MCF 10A (cell line): ENCODE measurements at regions not wholly inside any gene's neighbourhood (a gene's known extent, or its start where the extent isn't known, plus 50 kb on each side); places are given as distances from the start of the nearest gene placed in this dataset.

Source experiments
- BruUV-seq: library from RNA; stranded (reverse); fragments of 400-500 nt; replicated peaks from 2 replicates; lab custom pipeline; 2021; lab: Mats Ljungman, UMichigan
- CTCF ChIA-PET: fragments of 300-600 bp; sonication (Branson Sonifier 250); formaldehyde crosslinking; extraction: SDS; loops from one replicate; lab custom pipeline; 2021; ENCODE audit warnings: antibody characterized with exemption, inconsistent platforms; lab: Yijun Ruan, JAX
- POLR2A ChIA-PET: fragments of 300-600, 350-650 bp; sonication (Branson Sonifier 250); formaldehyde crosslinking; extraction: SDS; loops from one replicate; lab custom pipeline; 2020; ENCODE audit warnings: antibody characterized with exemption, inconsistent platforms; lab: Yijun Ruan, JAX
- DNase-seq: peaks from one replicate; pipeline ENCODE4 v3.0.0-alpha.2; 2018; ENCODE audit not compliant: unreplicated experiment
- H3K27ac Mint-ChIP-seq: one replicate; pipeline ENCODE4 v1.8.0; 2022; ENCODE audit warnings: mild to moderate bottlenecking, low read depth, mixed read lengths; ENCODE audit not compliant: unreplicated experiment
- H3K27me3 Mint-ChIP-seq: one replicate; pipeline ENCODE4 v1.8.0; 2022; ENCODE audit warnings: mixed read lengths; ENCODE audit not compliant: insufficient read depth, unreplicated experiment
- H3K36me3 Mint-ChIP-seq: one replicate; pipeline ENCODE4 v1.8.0; 2022; ENCODE audit warnings: mild to moderate bottlenecking, moderate library complexity, mixed read lengths; ENCODE audit not compliant: insufficient read depth, unreplicated experiment
- H3K4me1 Mint-ChIP-seq: one replicate; pipeline ENCODE4 v1.8.0; 2022; ENCODE audit warnings: mixed read lengths; ENCODE audit not compliant: insufficient read depth, unreplicated experiment
- H3K4me3 Mint-ChIP-seq: one replicate; pipeline ENCODE4 v1.8.0; 2022; ENCODE audit warnings: mild to moderate bottlenecking, moderate library complexity, mixed read lengths; ENCODE audit not compliant: unreplicated experiment
- H3K9me3 Mint-ChIP-seq: one replicate; pipeline ENCODE4 v1.8.0; 2022; ENCODE audit warnings: mixed read lengths; ENCODE audit not compliant: unreplicated experiment
- CTCF ChIP-seq: fragments of 200-600 bp; IDR thresholded peaks from one replicate; pipeline ENCODE4 v1.8.0; 2022; ENCODE audit warnings: antibody characterized with exemption, mild to moderate bottlenecking; ENCODE audit not compliant: unreplicated experiment
- intact Hi-C: fragments of 100-400 bp; cut with micrococcal nuclease; formaldehyde crosslinking; loops from 2 replicates; pipeline ENCODE4 v1.14.1; 2022

DNA sequence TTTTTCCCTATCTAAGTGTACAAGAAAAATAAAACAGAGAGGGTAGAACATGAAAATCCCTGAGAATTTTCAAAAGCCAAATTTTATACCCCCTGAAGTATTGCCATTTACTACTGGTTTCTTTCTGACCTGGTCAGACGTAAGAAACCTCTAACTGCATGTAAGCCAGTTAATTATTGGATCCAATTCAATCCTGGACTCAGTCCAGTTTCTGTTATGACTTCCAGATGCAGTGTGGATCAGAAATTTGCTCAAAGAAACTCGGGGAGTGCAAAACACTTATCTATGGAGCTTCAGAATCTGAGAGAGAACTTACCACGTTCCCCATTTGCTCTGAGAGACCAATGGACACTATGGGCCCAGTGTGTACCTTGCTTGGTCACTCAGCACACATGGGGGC, 383.5 kb downstream of the KLHL4 start:
- DNase-seq: no peak
- ChIA-PET POLR2A (interaction anchor here (1.2 kb wide), 1 partner anchor 207 kb away, joined by 3 read pairs; no protein-coding TSS in a partner anchor), CTCF (no interaction called here)
- TF ChIP-seq CTCF: no peak
- Mint-ChIP-seq H3K4me1 (no peaks in the 10 kb centered on the region), H3K27me3 (no peaks in the 10 kb centered on the region), H3K9me3 (no peaks in the 10 kb centered on the region), H3K4me3 (peak overlapping the region; percentile 42), H3K27ac (no peak overlapping the region), H3K36me3 (no peaks in the 10 kb centered on the region)
- no TSS peak for BruUV-seq
- intact Hi-C loops: no loop called here

DNA sequence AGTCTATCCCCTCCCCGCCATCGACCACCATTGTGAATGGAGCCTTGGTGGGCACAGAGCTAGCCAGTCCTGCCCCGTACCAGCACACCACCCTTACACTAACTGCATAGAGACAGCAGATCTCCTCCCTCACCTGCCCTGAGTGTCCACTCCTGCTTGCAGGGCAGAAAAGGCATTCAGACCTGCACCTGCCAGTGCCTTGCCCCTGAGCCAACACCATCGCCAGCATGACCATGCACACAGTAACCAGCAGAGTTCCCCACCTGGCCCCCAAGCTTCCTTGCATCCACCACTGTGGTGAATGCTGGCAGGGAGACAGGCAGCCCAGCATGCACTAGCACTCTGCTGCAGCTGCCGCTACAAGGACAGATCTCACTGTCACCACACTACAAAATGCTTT, 397.1 kb downstream of the KLHL4 start:
- TF ChIP-seq CTCF: no peak
- CTCF ChIA-PET: no interaction called here

DNA sequence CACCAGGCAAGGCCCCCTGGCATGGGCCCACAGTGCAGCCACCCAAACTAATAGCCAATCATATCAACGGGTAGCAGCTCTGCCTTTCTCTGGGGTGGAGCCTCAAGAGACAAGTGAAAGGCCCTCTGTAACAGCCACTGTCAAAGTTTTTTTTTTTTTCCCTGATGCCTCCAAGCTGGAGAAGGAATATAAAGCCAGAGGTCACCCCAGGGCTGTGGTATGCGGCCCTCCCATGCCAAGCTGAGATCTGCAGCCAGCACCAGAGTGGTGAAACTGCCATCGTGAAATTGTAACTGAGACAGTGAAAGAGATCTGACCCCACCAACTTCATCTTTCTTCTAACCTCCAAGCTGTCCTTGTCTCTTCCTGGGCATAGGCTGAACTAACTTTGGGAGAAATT, 407.0 kb downstream of the KLHL4 start:
- no peak for TF ChIP-seq CTCF
- Mint-ChIP-seq H3K36me3 (no peaks in the 10 kb centered on the region), H3K27me3 (peaks cover 30% of the 10 kb centered on the region), H3K4me1 (no peaks in the 10 kb centered on the region), H3K9me3 (no peaks in the 10 kb centered on the region), H3K27ac (no peak overlapping the region), H3K4me3 (no peak overlapping the region)
- CTCF ChIA-PET: interaction anchor here (0.6 kb wide), 1 partner anchor 35 kb away, joined by 3 read pairs; no protein-coding TSS in a partner anchor
- no TSS peak for BruUV-seq
- DNase-seq: no peak
- intact Hi-C loops: no loop called here
- POLR2A ChIA-PET: no interaction called here

More for the DNA sequence above, 397.1 kb downstream of the KLHL4 start:
- H3K27ac Mint-ChIP-seq: no peak overlapping the region
- no peak overlapping the region for H3K4me3 Mint-ChIP-seq
- no peaks in the 10 kb centered on the region for H3K4me1 Mint-ChIP-seq
- POLR2A ChIA-PET: no interaction called here
- intact Hi-C loops: no loop called here
- no TSS peak for BruUV-seq
- H3K36me3 Mint-ChIP-seq: no peaks in the 10 kb centered on the region
- H3K9me3 Mint-ChIP-seq: peaks cover 13% of the 10 kb centered on the region
- no peak for DNase-seq
- H3K27me3 Mint-ChIP-seq: peaks cover 14% of the 10 kb centered on the region

- intact Hi-C loops: no loop called here
- peak; percentile 45 for DNase-seq
- no peak for TF ChIP-seq CTCF
- Mint-ChIP-seq H3K27ac (no peak overlapping the region), H3K36me3 (no peaks in the 10 kb centered on the region), H3K27me3 (no peaks in the 10 kb centered on the region), H3K4me3 (no peak overlapping the region), H3K9me3 (peaks cover 7% of the 10 kb centered on the region), H3K4me1 (no peaks in the 10 kb centered on the region)
- BruUV-seq: no TSS peak
- ChIA-PET CTCF (interaction anchor here (0.7 kb wide), 1 partner anchor 249 kb away, joined by 3 read pairs; no protein-coding TSS in a partner anchor), POLR2A (no interaction called here)
These were observed 424.2 kb downstream of the KLHL4 start for GRCh38 chrX:87941841-87942240.
